NCI-H146 treated with DMSO at 0.1 percent for 48 hours (cell line): ENCODE measurements at regions not wholly inside any gene's neighbourhood (a gene's known extent, or its start where the extent isn't known, plus 50 kb on each side); places are given as distances from the start of the nearest gene placed in this dataset.
"Not testable (repeated sequence)": the region's sequence is repeated elsewhere in the genome, so short reads cannot be mapped to it uniquely, and the experiment has no call there.

ENCODE experiments used
- DNase-seq: peaks from one replicate; lab custom pipeline; 2025; ENCODE audit not compliant: unreplicated experiment; lab: John Stamatoyannopoulos, UW

- no peak for DNase-seq
Observed at GRCh38 chrX:125198546-125198945, 121.1 kb upstream of the TEX13C start.

GRCh38 chrX:125202591-125203248 is 117.0 kb upstream of the TEX13C start:
- peak; percentile 29 for DNase-seq

- DNase-seq, result no peak
Observed at GRCh38 chrX:125203365-125203736, 116.3 kb upstream of the TEX13C start.

GRCh38 chrX:125203737-125204578 is 115.7 kb upstream of the TEX13C start:
- DNase-seq, result peak; percentile 70

- DNase-seq, result no peak
Observed at GRCh38 chrX:125204681-125205132, 115.0 kb upstream of the TEX13C start.

DNA sequence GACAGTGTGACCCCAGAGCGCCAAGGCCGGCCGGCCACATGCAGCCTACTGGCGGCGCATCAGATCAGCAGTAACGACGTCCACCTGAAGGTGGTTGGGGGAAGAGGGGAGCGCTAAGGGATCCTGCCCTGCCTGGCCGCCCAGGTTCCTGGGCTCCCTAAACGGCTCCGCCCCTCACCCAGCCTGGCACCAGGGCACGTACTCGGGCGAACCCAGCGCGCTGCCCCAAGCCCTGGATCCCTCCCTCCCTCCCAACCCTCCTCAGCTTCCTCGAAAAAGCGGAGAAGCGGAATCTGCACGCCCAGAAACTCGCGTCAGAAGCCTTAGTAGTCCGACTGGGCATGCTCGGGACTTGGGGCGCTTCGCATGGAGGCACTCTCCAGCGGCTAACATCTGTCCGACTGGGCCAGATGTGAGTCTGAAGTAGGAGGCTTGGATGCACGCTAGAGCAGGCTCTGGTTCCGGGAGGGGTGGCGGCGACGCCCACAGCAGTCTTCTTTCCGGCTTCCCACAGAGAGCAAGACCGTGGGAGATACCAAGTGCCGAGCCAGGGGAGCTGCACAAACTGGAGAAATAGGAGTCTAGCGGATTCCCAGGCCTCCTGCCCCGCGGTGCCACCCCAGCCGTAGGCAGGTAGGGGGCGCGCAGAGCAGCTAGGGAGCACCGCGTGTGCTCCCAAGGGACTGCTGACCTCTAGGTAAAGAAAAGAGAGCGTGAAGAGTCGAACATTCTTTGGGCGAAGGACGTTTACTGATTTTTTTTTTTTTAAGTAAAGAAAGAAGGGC is 114.3 kb upstream of the TEX13C start:
- DNase-seq, result peak; percentile 70

GRCh38 chrX:125205918-125206665 is 113.6 kb upstream of the TEX13C start:
- peak; percentile 71 for DNase-seq

DNA sequence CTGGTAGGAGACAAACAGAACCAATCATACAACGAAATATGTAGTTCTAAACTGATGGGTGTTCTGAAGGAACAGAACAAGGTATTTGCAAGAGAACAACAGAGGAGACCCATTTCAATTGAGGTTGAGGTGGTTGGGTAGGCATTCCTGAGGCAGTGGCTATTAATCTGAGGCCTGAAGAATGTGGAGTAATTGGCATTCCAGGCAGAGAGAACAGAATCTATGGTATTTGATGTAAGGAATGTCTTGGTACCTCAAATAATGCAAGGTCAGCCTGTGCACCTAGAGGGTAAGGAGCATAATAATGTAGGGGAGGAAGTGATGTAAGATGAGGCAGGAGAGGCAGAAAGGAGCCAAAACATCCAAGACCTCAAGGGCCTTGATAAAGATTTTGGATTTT is 109.5 kb upstream of the TEX13C start:
- DNase-seq, result no peak

GRCh38 chrX:125219852-125220251 is 99.8 kb upstream of the TEX13C start:
- DNase-seq, result no peak

- no peak for DNase-seq
Observed at GRCh38 chrX:125236955-125237354, 82.7 kb upstream of the TEX13C start.

- DNase-seq, result no peak
Observed at GRCh38 chrX:125248931-125249330, 70.7 kb upstream of the TEX13C start.

GRCh38 chrX:125255759-125256158 is 63.9 kb upstream of the TEX13C start:
- DNase-seq, result not testable (repeated sequence)

- DNase-seq, result no peak
Observed at GRCh38 chrX:125262836-125263235, 56.8 kb upstream of the TEX13C start.

GRCh38 chrX:125266153-125266660 is 53.5 kb upstream of the TEX13C start:
- no peak for DNase-seq
